ENCODE measurements at regions not wholly inside any gene's neighbourhood (a gene's known extent, or its start where the extent isn't known, plus 50 kb on each side); places are given as distances from the start of the nearest gene placed in this dataset.

- no peak for DNase-seq (ENCODE audit: low spot score)
- POLR2A ChIA-PET (ENCODE audit: low non-redundant PET): no interaction called here
- H3K27ac ChIP-seq: no peak overlapping the region
- TF ChIP-seq CTCF (conservative IDR thresholded peaks at IDR 0.05; ENCODE audit: low read depth): no peak
- CTCF ChIA-PET: interaction anchor here (1.3 kb wide), 1 partner anchor 115 kb away, joined by 5 read pairs; no protein-coding TSS in a partner anchor
These were observed 68.0 kb upstream of the PAX2 start for GRCh38 chr10:100677290-100677945.

GRCh38 chr10:100679327-100679726 is 66.1 kb upstream of the PAX2 start:
- H3K27ac ChIP-seq: no peak overlapping the region
- ChIA-PET CTCF (interaction anchor here (0.6 kb wide), 1 partner anchor 105 kb away, joined by 7 read pairs; no protein-coding TSS in a partner anchor), POLR2A (ENCODE audit: low non-redundant PET) (no interaction called here)
- TF ChIP-seq CTCF (conservative IDR thresholded peaks at IDR 0.05; ENCODE audit: low read depth): no peak
- DNase-seq (ENCODE audit: low spot score): no peak

- no peak overlapping the region for H3K27ac ChIP-seq
- POLR2A ChIA-PET (ENCODE audit: low non-redundant PET): no interaction called here
- CTCF ChIA-PET: no interaction called here
- TF ChIP-seq CTCF (conservative IDR thresholded peaks at IDR 0.05; ENCODE audit: low read depth): no peak
- no peak for DNase-seq (ENCODE audit: low spot score)
These were observed 62.4 kb upstream of the PAX2 start for GRCh38 chr10:100683004-100683403.

- H3K27ac ChIP-seq: no peak overlapping the region
- DNase-seq (ENCODE audit: low spot score): no peak
- POLR2A ChIA-PET (ENCODE audit: low non-redundant PET): no interaction called here
- no peak for TF ChIP-seq CTCF (conservative IDR thresholded peaks at IDR 0.05; ENCODE audit: low read depth)
- CTCF ChIA-PET: interaction anchor here (0.7 kb wide), 1 partner anchor 12 kb away, joined by 3 read pairs; no protein-coding TSS in a partner anchor
These were observed 61.7 kb upstream of the PAX2 start for GRCh38 chr10:100683545-100684300.

- no peak overlapping the region for H3K27ac ChIP-seq
- no peak for DNase-seq (ENCODE audit: low spot score)
- ChIA-PET CTCF (interaction anchor here (0.7 kb wide), 1 partner anchor 13 kb away, joined by 3 read pairs; no protein-coding TSS in a partner anchor), POLR2A (ENCODE audit: low non-redundant PET) (no interaction called here)
- no peak for TF ChIP-seq CTCF (conservative IDR thresholded peaks at IDR 0.05; ENCODE audit: low read depth)
These were observed 60.6 kb upstream of the PAX2 start for GRCh38 chr10:100684688-100685235.

- no peak for DNase-seq (ENCODE audit: low spot score)
- ChIA-PET POLR2A (ENCODE audit: low non-redundant PET) (no interaction called here), CTCF (no interaction called here)
- H3K27ac ChIP-seq: no peak overlapping the region
- no peak for TF ChIP-seq CTCF (conservative IDR thresholded peaks at IDR 0.05; ENCODE audit: low read depth)
These were observed 60.1 kb upstream of the PAX2 start for GRCh38 chr10:100685331-100685730.

Measured in RWPE1 (cell line).